ENCODE measurements at regions not wholly inside any gene's neighbourhood (a gene's known extent, or its start where the extent isn't known, plus 50 kb on each side); places are given as distances from the start of the nearest gene placed in this dataset.

- Mint-ChIP-seq H3K4me1 (no peaks in the 10 kb centered on the region), H3K9me3 (ENCODE audit: low read depth) (no peaks in the 10 kb centered on the region), H3K4me3 (no peak overlapping the region), H3K27ac (no peak overlapping the region), H3K36me3 (no peaks in the 10 kb centered on the region), H3K27me3 (no peaks in the 10 kb centered on the region)
- DNase-seq (no peak), ATAC-seq (no peak)
- CTCF ChIA-PET, result no interaction called here
Measured at GRCh38 chr9:27943501-27943900, 370.2 kb upstream of the C9orf72 start.

- no peaks in the 10 kb centered on the region for H3K27me3 Mint-ChIP-seq
- H3K36me3 Mint-ChIP-seq, result no peaks in the 10 kb centered on the region
- no peaks in the 10 kb centered on the region for H3K9me3 Mint-ChIP-seq (ENCODE audit: low read depth)
- CTCF ChIA-PET, result no interaction called here
- no peaks in the 10 kb centered on the region for H3K4me1 Mint-ChIP-seq
- H3K4me3 Mint-ChIP-seq, result no peak overlapping the region
- no peak overlapping the region for H3K27ac Mint-ChIP-seq
- ATAC-seq (no peak), DNase-seq (no peak)
Measured at GRCh38 chr9:27945386-27945785, 372.1 kb upstream of the C9orf72 start.

GRCh38 chr9:27950382-27950781, 377.1 kb upstream of the C9orf72 start:
- Mint-ChIP-seq H3K36me3 (no peaks in the 10 kb centered on the region), H3K4me1 (no peaks in the 10 kb centered on the region), H3K4me3 (no peak overlapping the region), H3K9me3 (ENCODE audit: low read depth) (no peaks in the 10 kb centered on the region), H3K27ac (no peak overlapping the region), H3K27me3 (no peaks in the 10 kb centered on the region)
- ATAC-seq, result no peak
- CTCF ChIA-PET, result no interaction called here
- no peak for DNase-seq

GRCh38 chr9:27954858-27955257, 381.6 kb upstream of the C9orf72 start:
- Mint-ChIP-seq H3K9me3 (ENCODE audit: low read depth) (no peaks in the 10 kb centered on the region), H3K4me3 (no peak overlapping the region), H3K27me3 (no peaks in the 10 kb centered on the region), H3K4me1 (no peaks in the 10 kb centered on the region), H3K27ac (no peak overlapping the region), H3K36me3 (no peaks in the 10 kb centered on the region)
- CTCF ChIA-PET, result no interaction called here
- DNase-seq (no peak), ATAC-seq (no peak)

- no peaks in the 10 kb centered on the region for H3K27me3 Mint-ChIP-seq
- CTCF ChIA-PET, result no interaction called here
- DNase-seq (no peak), ATAC-seq (no peak)
- H3K27ac Mint-ChIP-seq, result no peak overlapping the region
- no peaks in the 10 kb centered on the region for H3K36me3 Mint-ChIP-seq
- no peaks in the 10 kb centered on the region for H3K9me3 Mint-ChIP-seq (ENCODE audit: low read depth)
- H3K4me3 Mint-ChIP-seq, result no peak overlapping the region
- H3K4me1 Mint-ChIP-seq, result no peaks in the 10 kb centered on the region
Measured at GRCh38 chr9:27963836-27964235, 390.6 kb upstream of the C9orf72 start.

- no peaks in the 10 kb centered on the region for H3K9me3 Mint-ChIP-seq (ENCODE audit: low read depth)
- H3K4me1 Mint-ChIP-seq, result no peaks in the 10 kb centered on the region
- ATAC-seq, result no peak
- H3K27ac Mint-ChIP-seq, result no peak overlapping the region
- DNase-seq, result no peak
- H3K36me3 Mint-ChIP-seq, result no peaks in the 10 kb centered on the region
- H3K4me3 Mint-ChIP-seq, result no peak overlapping the region
- H3K27me3 Mint-ChIP-seq, result no peaks in the 10 kb centered on the region
- CTCF ChIA-PET, result no interaction called here
Measured at GRCh38 chr9:27967210-27967609, 393.9 kb upstream of the C9orf72 start.

GRCh38 chr9:27977931-27978330, 404.6 kb upstream of the C9orf72 start:
- H3K27me3 Mint-ChIP-seq, result no peaks in the 10 kb centered on the region
- H3K4me1 Mint-ChIP-seq, result no peaks in the 10 kb centered on the region
- H3K36me3 Mint-ChIP-seq, result no peaks in the 10 kb centered on the region
- no peak overlapping the region for H3K4me3 Mint-ChIP-seq
- H3K9me3 Mint-ChIP-seq (ENCODE audit: low read depth), result no peaks in the 10 kb centered on the region
- no peak for ATAC-seq
- DNase-seq, result no peak
- no peak overlapping the region for H3K27ac Mint-ChIP-seq
- CTCF ChIA-PET, result no interaction called here

GRCh38 chr9:27985714-27986113, 412.4 kb upstream of the C9orf72 start:
- DNase-seq (no peak), ATAC-seq (no peak)
- CTCF ChIA-PET, result no interaction called here
- no peak overlapping the region for H3K4me3 Mint-ChIP-seq
- no peaks in the 10 kb centered on the region for H3K27me3 Mint-ChIP-seq
- no peaks in the 10 kb centered on the region for H3K9me3 Mint-ChIP-seq (ENCODE audit: low read depth)
- peaks cover 1% of the 10 kb centered on the region for H3K4me1 Mint-ChIP-seq
- H3K27ac Mint-ChIP-seq, result no peak overlapping the region
- H3K36me3 Mint-ChIP-seq, result no peaks in the 10 kb centered on the region

- CTCF ChIA-PET, result no interaction called here
- Mint-ChIP-seq H3K4me3 (no peak overlapping the region), H3K4me1 (peaks cover 2% of the 10 kb centered on the region), H3K27ac (no peak overlapping the region), H3K36me3 (no peaks in the 10 kb centered on the region), H3K9me3 (ENCODE audit: low read depth) (no peaks in the 10 kb centered on the region), H3K27me3 (peaks cover 3% of the 10 kb centered on the region)
- no peak for ATAC-seq
- no peak for DNase-seq
Measured at GRCh38 chr9:27990524-27990923, 417.2 kb upstream of the C9orf72 start.

- no peak overlapping the region for H3K4me3 Mint-ChIP-seq
Measured at GRCh38 chr9:27991221-27991620, 417.9 kb upstream of the C9orf72 start.

GRCh38 chr9:28001096-28001495, 427.8 kb upstream of the C9orf72 start:
- Mint-ChIP-seq H3K27ac (no peak overlapping the region), H3K27me3 (no peaks in the 10 kb centered on the region), H3K4me3 (no peak overlapping the region), H3K9me3 (ENCODE audit: low read depth) (peaks cover 2% of the 10 kb centered on the region), H3K4me1 (no peaks in the 10 kb centered on the region), H3K36me3 (no peaks in the 10 kb centered on the region)
- no peak for ATAC-seq
- CTCF ChIA-PET, result no interaction called here
- DNase-seq, result no peak

More at GRCh38 chr9:27991221-27991620, 417.9 kb upstream of the C9orf72 start:
- no peaks in the 10 kb centered on the region for H3K36me3 Mint-ChIP-seq
- H3K4me1 Mint-ChIP-seq, result peaks cover 2% of the 10 kb centered on the region
- ATAC-seq (no peak), DNase-seq (no peak)
- no peaks in the 10 kb centered on the region for H3K9me3 Mint-ChIP-seq (ENCODE audit: low read depth)
- no peak overlapping the region for H3K27ac Mint-ChIP-seq
- CTCF ChIA-PET, result no interaction called here
- H3K27me3 Mint-ChIP-seq, result peaks cover 3% of the 10 kb centered on the region

GRCh38 chr9:28004900-28005299, 431.6 kb upstream of the C9orf72 start:
- H3K27me3 Mint-ChIP-seq, result no peaks in the 10 kb centered on the region
- no peak overlapping the region for H3K4me3 Mint-ChIP-seq
- ATAC-seq (no peak), DNase-seq (no peak)
- no peaks in the 10 kb centered on the region for H3K36me3 Mint-ChIP-seq
- no peaks in the 10 kb centered on the region for H3K4me1 Mint-ChIP-seq
- H3K9me3 Mint-ChIP-seq (ENCODE audit: low read depth), result no peaks in the 10 kb centered on the region
- H3K27ac Mint-ChIP-seq, result no peak overlapping the region
- CTCF ChIA-PET, result no interaction called here

GRCh38 chr9:28005779-28006178, 432.5 kb upstream of the C9orf72 start:
- ATAC-seq, result no peak
- no peak for DNase-seq
- CTCF ChIA-PET, result no interaction called here
- Mint-ChIP-seq H3K27me3 (no peaks in the 10 kb centered on the region), H3K36me3 (no peaks in the 10 kb centered on the region), H3K9me3 (ENCODE audit: low read depth) (no peaks in the 10 kb centered on the region), H3K27ac (no peak overlapping the region), H3K4me1 (no peaks in the 10 kb centered on the region), H3K4me3 (no peak overlapping the region)

- Mint-ChIP-seq H3K4me1 (no peaks in the 10 kb centered on the region), H3K27me3 (no peaks in the 10 kb centered on the region), H3K36me3 (no peaks in the 10 kb centered on the region), H3K4me3 (no peak overlapping the region), H3K27ac (no peak overlapping the region), H3K9me3 (ENCODE audit: low read depth) (no peaks in the 10 kb centered on the region)
- ATAC-seq (no peak), DNase-seq (no peak)
- CTCF ChIA-PET, result no interaction called here
Measured at GRCh38 chr9:28007097-28007817, 434.0 kb upstream of the C9orf72 start.

GRCh38 chr9:28014212-28014611, 440.9 kb upstream of the C9orf72 start:
- Mint-ChIP-seq H3K9me3 (ENCODE audit: low read depth) (peaks cover 2% of the 10 kb centered on the region), H3K4me3 (no peak overlapping the region), H3K27ac (no peak overlapping the region), H3K27me3 (no peaks in the 10 kb centered on the region), H3K36me3 (no peaks in the 10 kb centered on the region), H3K4me1 (no peaks in the 10 kb centered on the region)
- CTCF ChIA-PET, result no interaction called here
- no peak for DNase-seq
- no peak for ATAC-seq

Measured in activated CD8-positive, alpha-beta memory T cell treated with anti-CD3 and anti-CD28 coated beads, Interleukin-2, amount 10 ng/mL, durations not matched to agents 7 days and 5 days (primary cell).